Fibroblast of the aortic adventitia (primary cell): ENCODE measurements at regions not wholly inside any gene's neighbourhood (a gene's known extent, or its start where the extent isn't known, plus 50 kb on each side); places are given as distances from the start of the nearest gene placed in this dataset.

Source experiments
- DNase-seq: peaks from one replicate; pipeline ENCODE4 v3.0.0-alpha.2; 2010; ENCODE audit warnings: low read depth
- H3K4me3 ChIP-seq: 2 replicates; pipeline ENCODE4 v1.5.1; 2011; ENCODE audit warnings: low read depth, mild to moderate bottlenecking, control low read depth, low read length, moderate library complexity
- CTCF ChIP-seq: IDR thresholded peaks from 2 replicates; pipeline ENCODE4 v1.5.1; 2011; ENCODE audit warnings: mild to moderate bottlenecking, low read length, control low read depth, inconsistent platforms; ENCODE audit not compliant: insufficient read depth

GRCh38 chr22:34293324-34293723 lies 373.0 kb upstream of the LARGE1 start:
- TF ChIP-seq CTCF = no peak
- H3K4me3 ChIP-seq = no peak overlapping the region
- no peak for DNase-seq

GRCh38 chr22:34294476-34294875 lies 374.2 kb upstream of the LARGE1 start:
- H3K4me3 ChIP-seq = no peak overlapping the region
- DNase-seq = no peak
- TF ChIP-seq CTCF = no peak

- no peak for DNase-seq
- TF ChIP-seq CTCF = no peak
- H3K4me3 ChIP-seq = no peak overlapping the region
Observed at GRCh38 chr22:34294986-34295385, 374.7 kb upstream of the LARGE1 start.

- no peak for DNase-seq
- no peak overlapping the region for H3K4me3 ChIP-seq
- TF ChIP-seq CTCF = no peak
Observed at GRCh38 chr22:34296461-34296860, 376.2 kb upstream of the LARGE1 start.

- no peak for TF ChIP-seq CTCF
- no peak overlapping the region for H3K4me3 ChIP-seq
- DNase-seq = no peak
Observed at GRCh38 chr22:34297536-34298120, 377.4 kb upstream of the LARGE1 start.

- H3K4me3 ChIP-seq = no peak overlapping the region
- no peak for DNase-seq
- TF ChIP-seq CTCF = no peak
Observed at GRCh38 chr22:34299496-34299895, 379.2 kb upstream of the LARGE1 start.

GRCh38 chr22:34301569-34301968 lies 381.3 kb upstream of the LARGE1 start:
- H3K4me3 ChIP-seq = no peak overlapping the region
- TF ChIP-seq CTCF = no peak
- no peak for DNase-seq
